ENCODE measurements at regions not wholly inside any gene's neighbourhood (a gene's known extent, or its start where the extent isn't known, plus 50 kb on each side); places are given as distances from the start of the nearest gene placed in this dataset.
A peak's percentile ranks its signal among the peaks of the same experiment; 100 is the strongest.

GRCh38 chr6:129938249-129939020, 77.3 kb upstream of the TMEM244 start:
- Mint-ChIP-seq H3K4me1 (ENCODE audit: insufficient read depth, unreplicated experiment) (no peaks in the 10 kb centered on the region), H3K4me3 (ENCODE audit: unreplicated experiment) (no peak overlapping the region), H3K27me3 (ENCODE audit: insufficient read depth, unreplicated experiment) (no peaks in the 10 kb centered on the region), H3K36me3 (ENCODE audit: insufficient read depth, unreplicated experiment) (no peaks in the 10 kb centered on the region), H3K27ac (ENCODE audit: low read depth, unreplicated experiment) (no peak overlapping the region), H3K9me3 (ENCODE audit: unreplicated experiment) (no peaks in the 10 kb centered on the region)
- no peak for DNase-seq (ENCODE audit: unreplicated experiment)
- no peak for TF ChIP-seq CTCF (IDR thresholded peaks at IDR 0.05; ENCODE audit: unreplicated experiment)
- no TSS peak for BruUV-seq (replicated peaks)
- ChIA-PET POLR2A (no interaction called here), CTCF (interaction anchor here (0.6 to 2.0 kb wide), 15 partner anchors 9 to 899 kb away, joined by 3 to 12 read pairs (median 3); no protein-coding TSS in a partner anchor)
- intact Hi-C loops (cut with micrococcal nuclease), result loop anchor here (5.0 kb wide), 1 partner anchor 441 kb away; no protein-coding TSS in a partner anchor

- no TSS peak for BruUV-seq (replicated peaks)
- no peaks in the 10 kb centered on the region for H3K4me1 Mint-ChIP-seq (ENCODE audit: insufficient read depth, unreplicated experiment)
- no peaks in the 10 kb centered on the region for H3K36me3 Mint-ChIP-seq (ENCODE audit: insufficient read depth, unreplicated experiment)
- no peak overlapping the region for H3K27ac Mint-ChIP-seq (ENCODE audit: low read depth, unreplicated experiment)
- intact Hi-C loops (cut with micrococcal nuclease), result loop anchor here (1.0 to 5.0 kb wide), 6 partner anchors 43 to 439 kb away; no protein-coding TSS in a partner anchor
- H3K27me3 Mint-ChIP-seq (ENCODE audit: insufficient read depth, unreplicated experiment), result no peaks in the 10 kb centered on the region
- CTCF ChIA-PET, result interaction anchor here (0.5 to 0.9 kb wide), 7 partner anchors 16 to 358 kb away, joined by 3 to 4 read pairs (median 3); no protein-coding TSS in a partner anchor
- no peaks in the 10 kb centered on the region for H3K9me3 Mint-ChIP-seq (ENCODE audit: unreplicated experiment)
- peak; percentile 90 for DNase-seq (ENCODE audit: unreplicated experiment)
- peak; percentile 53 for TF ChIP-seq CTCF (IDR thresholded peaks at IDR 0.05; ENCODE audit: unreplicated experiment)
- POLR2A ChIA-PET, result interaction anchor here (0.7 kb wide), 1 partner anchor 68 kb away, joined by 3 read pairs; no protein-coding TSS in a partner anchor
- peak overlapping the region; percentile 41 for H3K4me3 Mint-ChIP-seq (ENCODE audit: unreplicated experiment)
Measured at GRCh38 chr6:129936329-129937165, 75.4 kb upstream of the TMEM244 start.

GRCh38 chr6:129932321-129932720, 71.2 kb upstream of the TMEM244 start:
- Mint-ChIP-seq H3K9me3 (ENCODE audit: unreplicated experiment) (no peaks in the 10 kb centered on the region), H3K27me3 (ENCODE audit: insufficient read depth, unreplicated experiment) (no peaks in the 10 kb centered on the region), H3K27ac (ENCODE audit: low read depth, unreplicated experiment) (no peak overlapping the region), H3K4me3 (ENCODE audit: unreplicated experiment) (no peak overlapping the region), H3K36me3 (ENCODE audit: insufficient read depth, unreplicated experiment) (no peaks in the 10 kb centered on the region), H3K4me1 (ENCODE audit: insufficient read depth, unreplicated experiment) (peaks cover 8% of the 10 kb centered on the region)
- POLR2A ChIA-PET, result no interaction called here
- intact Hi-C loops (cut with micrococcal nuclease), result no loop called here
- TF ChIP-seq CTCF (IDR thresholded peaks at IDR 0.05; ENCODE audit: unreplicated experiment), result no peak
- no peak for DNase-seq (ENCODE audit: unreplicated experiment)
- no TSS peak for BruUV-seq (replicated peaks)
- CTCF ChIA-PET, result interaction anchor here (1.5 kb wide), 1 partner anchor 37 kb away, joined by 5 read pairs; no protein-coding TSS in a partner anchor

- CTCF ChIA-PET, result interaction anchor here (0.5 to 1.7 kb wide), 5 partner anchors 8 to 359 kb away, joined by 3 to 9 read pairs (median 3); no protein-coding TSS in a partner anchor
- no TSS peak for BruUV-seq (replicated peaks)
- no peaks in the 10 kb centered on the region for H3K27me3 Mint-ChIP-seq (ENCODE audit: insufficient read depth, unreplicated experiment)
- TF ChIP-seq CTCF (IDR thresholded peaks at IDR 0.05; ENCODE audit: unreplicated experiment), result no peak
- H3K27ac Mint-ChIP-seq (ENCODE audit: low read depth, unreplicated experiment), result no peak overlapping the region
- POLR2A ChIA-PET, result interaction anchor here (1.5 kb wide), 1 partner anchor 39 kb away, joined by 4 read pairs; no protein-coding TSS in a partner anchor
- peak; percentile 65 for DNase-seq (ENCODE audit: unreplicated experiment)
- no peaks in the 10 kb centered on the region for H3K9me3 Mint-ChIP-seq (ENCODE audit: unreplicated experiment)
- no peaks in the 10 kb centered on the region for H3K36me3 Mint-ChIP-seq (ENCODE audit: insufficient read depth, unreplicated experiment)
- intact Hi-C loops (cut with micrococcal nuclease), result no loop called here
- H3K4me1 Mint-ChIP-seq (ENCODE audit: insufficient read depth, unreplicated experiment), result peaks cover 8% of the 10 kb centered on the region
- no peak overlapping the region for H3K4me3 Mint-ChIP-seq (ENCODE audit: unreplicated experiment)
Measured at GRCh38 chr6:129929433-129929832, 68.3 kb upstream of the TMEM244 start.
